ENCODE measurements at regions not wholly inside any gene's neighbourhood (a gene's known extent, or its start where the extent isn't known, plus 50 kb on each side); places are given as distances from the start of the nearest gene placed in this dataset.

DNA sequence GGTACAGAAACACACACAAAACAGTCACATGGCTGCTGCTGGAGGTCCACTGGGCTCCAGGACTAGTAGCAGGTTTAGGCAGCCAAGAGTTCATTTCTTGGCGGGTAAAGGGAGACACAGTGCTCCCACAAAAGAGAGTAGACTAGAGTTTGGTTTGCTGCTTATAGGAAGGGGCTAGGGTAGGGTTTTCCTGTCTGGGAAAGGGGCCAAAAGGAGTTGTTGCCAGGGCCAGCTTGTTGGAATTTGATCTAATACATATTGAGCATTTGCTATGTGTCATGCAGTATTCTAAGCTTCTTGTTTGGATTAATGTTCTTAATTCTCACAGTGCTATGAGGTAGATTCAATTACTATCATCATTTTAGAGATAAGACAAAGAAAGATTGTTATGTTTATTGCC lies 195.1 kb upstream of the PLET1 start:
- TF ChIP-seq, protein P1, sequence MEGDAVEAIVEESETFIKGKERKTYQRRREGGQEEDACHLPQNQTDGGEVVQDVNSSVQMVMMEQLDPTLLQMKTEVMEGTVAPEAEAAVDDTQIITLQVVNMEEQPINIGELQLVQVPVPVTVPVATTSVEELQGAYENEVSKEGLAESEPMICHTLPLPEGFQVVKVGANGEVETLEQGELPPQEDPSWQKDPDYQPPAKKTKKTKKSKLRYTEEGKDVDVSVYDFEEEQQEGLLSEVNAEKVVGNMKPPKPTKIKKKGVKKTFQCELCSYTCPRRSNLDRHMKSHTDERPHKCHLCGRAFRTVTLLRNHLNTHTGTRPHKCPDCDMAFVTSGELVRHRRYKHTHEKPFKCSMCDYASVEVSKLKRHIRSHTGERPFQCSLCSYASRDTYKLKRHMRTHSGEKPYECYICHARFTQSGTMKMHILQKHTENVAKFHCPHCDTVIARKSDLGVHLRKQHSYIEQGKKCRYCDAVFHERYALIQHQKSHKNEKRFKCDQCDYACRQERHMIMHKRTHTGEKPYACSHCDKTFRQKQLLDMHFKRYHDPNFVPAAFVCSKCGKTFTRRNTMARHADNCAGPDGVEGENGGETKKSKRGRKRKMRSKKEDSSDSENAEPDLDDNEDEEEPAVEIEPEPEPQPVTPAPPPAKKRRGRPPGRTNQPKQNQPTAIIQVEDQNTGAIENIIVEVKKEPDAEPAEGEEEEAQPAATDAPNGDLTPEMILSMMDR (IDR thresholded peaks at IDR 0.05; ENCODE audit: low read depth, low read length): no peak
- TF ChIP-seq EZH2phosphoT487 (IDR thresholded peaks at IDR 0.05; ENCODE audit: low read depth): no peak

Data from OCI-LY3 (cell line).